ENCODE measurements at regions not wholly inside any gene's neighbourhood (a gene's known extent, or its start where the extent isn't known, plus 50 kb on each side); places are given as distances from the start of the nearest gene placed in this dataset.

- TF ChIP-seq CTCF (conservative IDR thresholded peaks at IDR 0.05): no peak
- H3K36me3 Mint-ChIP-seq (ENCODE audit: low read depth): peaks cover 4% of the 10 kb centered on the region
- H3K4me3 Mint-ChIP-seq: no peak overlapping the region
- H3K9me3 Mint-ChIP-seq: peaks cover 4% of the 10 kb centered on the region
- no peak overlapping the region for H3K27ac Mint-ChIP-seq (ENCODE audit: unreplicated experiment)
- H3K27me3 Mint-ChIP-seq (ENCODE audit: low read depth): no peaks in the 10 kb centered on the region
- DNase-seq (ENCODE audit: low read depth, low spot score): no peak
- no peaks in the 10 kb centered on the region for H3K4me1 Mint-ChIP-seq
Measured at GRCh38 chr4:11702886-11703557, 274.3 kb upstream of the HS3ST1 start.

- Mint-ChIP-seq H3K4me1 (no peaks in the 10 kb centered on the region), H3K27me3 (ENCODE audit: low read depth) (no peaks in the 10 kb centered on the region), H3K9me3 (no peaks in the 10 kb centered on the region), H3K27ac (ENCODE audit: unreplicated experiment) (no peak overlapping the region), H3K36me3 (ENCODE audit: low read depth) (no peaks in the 10 kb centered on the region), H3K4me3 (no peak overlapping the region)
- DNase-seq (ENCODE audit: low read depth, low spot score): no peak
- TF ChIP-seq CTCF (conservative IDR thresholded peaks at IDR 0.05): no peak
Measured at GRCh38 chr4:11701966-11702725, 273.5 kb upstream of the HS3ST1 start.

GRCh38 chr4:11700751-11701226 is 272.1 kb upstream of the HS3ST1 start:
- Mint-ChIP-seq H3K27ac (ENCODE audit: unreplicated experiment) (no peak overlapping the region), H3K4me3 (no peak overlapping the region), H3K27me3 (ENCODE audit: low read depth) (no peaks in the 10 kb centered on the region), H3K36me3 (ENCODE audit: low read depth) (no peaks in the 10 kb centered on the region), H3K9me3 (no peaks in the 10 kb centered on the region), H3K4me1 (no peaks in the 10 kb centered on the region)
- no peak for TF ChIP-seq CTCF (conservative IDR thresholded peaks at IDR 0.05)
- no peak for DNase-seq (ENCODE audit: low read depth, low spot score)

GRCh38 chr4:11698846-11699590 is 270.3 kb upstream of the HS3ST1 start:
- Mint-ChIP-seq H3K27ac (ENCODE audit: unreplicated experiment) (no peak overlapping the region), H3K9me3 (peaks cover 4% of the 10 kb centered on the region), H3K36me3 (ENCODE audit: low read depth) (peaks cover 2% of the 10 kb centered on the region), H3K4me1 (no peaks in the 10 kb centered on the region), H3K4me3 (no peak overlapping the region), H3K27me3 (ENCODE audit: low read depth) (no peaks in the 10 kb centered on the region)
- no peak for DNase-seq (ENCODE audit: low read depth, low spot score)
- no peak for TF ChIP-seq CTCF (conservative IDR thresholded peaks at IDR 0.05)

- TF ChIP-seq CTCF (conservative IDR thresholded peaks at IDR 0.05): no peak
- Mint-ChIP-seq H3K4me3 (no peak overlapping the region), H3K27me3 (ENCODE audit: low read depth) (no peaks in the 10 kb centered on the region), H3K36me3 (ENCODE audit: low read depth) (peaks cover 4% of the 10 kb centered on the region), H3K4me1 (no peaks in the 10 kb centered on the region), H3K27ac (ENCODE audit: unreplicated experiment) (no peak overlapping the region), H3K9me3 (peaks cover 10% of the 10 kb centered on the region)
- DNase-seq (ENCODE audit: low read depth, low spot score): no peak
Measured at GRCh38 chr4:11698033-11698432, 269.3 kb upstream of the HS3ST1 start.

Measured in neural crest cell (in vitro differentiated cells).